ENCODE measurements at regions not wholly inside any gene's neighbourhood (a gene's known extent, or its start where the extent isn't known, plus 50 kb on each side); places are given as distances from the start of the nearest gene placed in this dataset.
"Not testable (repeated sequence)": the region's sequence is repeated elsewhere in the genome, so short reads cannot be mapped to it uniquely, and the experiment has no call there.

DNA sequence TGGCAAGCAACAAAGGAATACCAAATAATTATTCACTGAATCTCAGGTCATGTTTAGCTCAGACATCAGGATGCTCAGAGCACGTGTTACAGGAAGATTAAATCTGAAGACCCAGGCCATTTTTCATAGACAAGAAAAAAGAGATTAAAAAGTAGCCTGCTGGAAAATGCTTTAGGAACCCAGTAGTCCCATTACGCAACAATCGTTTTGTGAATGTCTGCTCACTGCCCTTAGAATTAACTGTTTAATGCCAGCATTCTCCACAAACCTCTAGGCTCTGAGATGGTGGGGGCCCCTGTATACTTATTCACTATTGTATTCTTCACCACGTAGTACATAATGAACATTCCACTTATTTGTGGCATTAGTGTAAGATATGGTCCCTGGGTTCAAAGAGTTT, 154.6 kb upstream of the NYAP2 start:
- no peak for ATAC-seq
- DNase-seq = no peak

DNA sequence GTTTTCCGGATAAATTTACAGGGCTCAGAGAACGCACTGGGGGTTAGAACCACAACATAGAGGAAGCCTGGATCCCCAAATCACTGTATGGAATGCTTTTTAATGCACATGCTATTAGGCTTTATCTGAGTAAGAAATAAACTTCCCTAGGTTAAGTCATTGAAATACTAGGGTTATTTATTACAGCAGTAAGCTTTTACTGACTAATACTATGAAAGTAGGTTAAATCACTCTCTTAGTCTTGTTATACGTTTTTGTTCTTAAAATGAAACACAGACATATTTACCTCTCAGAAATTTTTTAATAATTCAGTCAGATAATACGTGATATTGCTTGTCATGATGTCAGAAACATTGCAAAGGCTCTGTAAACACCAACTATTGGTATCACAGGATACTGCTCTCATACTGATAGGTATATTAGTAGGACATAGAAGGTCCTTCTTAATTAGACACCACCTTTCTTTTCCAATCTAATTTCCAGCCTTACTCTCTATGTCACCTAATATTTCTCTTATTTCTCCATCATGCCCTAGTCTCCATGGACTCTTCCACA, 162.7 kb upstream of the NYAP2 start:
- DNase-seq (no peak), ATAC-seq (no peak)

DNA sequence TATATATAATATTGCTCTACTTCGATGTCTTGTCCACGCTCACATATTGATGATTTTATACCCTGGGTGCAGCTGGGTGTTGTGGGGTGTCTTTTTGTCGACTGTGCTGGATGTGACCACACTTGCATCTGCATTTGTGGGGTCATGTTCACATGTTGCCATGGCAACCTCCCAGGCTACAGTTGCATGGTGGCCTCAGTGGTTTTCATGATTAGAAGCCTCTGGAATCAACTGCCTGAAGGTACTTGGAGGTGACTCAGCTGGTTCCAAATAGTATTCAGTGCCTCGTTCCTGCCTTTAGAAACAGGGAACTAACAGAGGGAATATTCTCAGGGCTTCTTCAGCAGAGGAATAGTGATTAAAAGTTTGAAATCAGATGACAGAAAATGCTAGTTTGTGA, 166.3 kb upstream of the NYAP2 start:
- no peak for DNase-seq
- ATAC-seq = no peak

DNA sequence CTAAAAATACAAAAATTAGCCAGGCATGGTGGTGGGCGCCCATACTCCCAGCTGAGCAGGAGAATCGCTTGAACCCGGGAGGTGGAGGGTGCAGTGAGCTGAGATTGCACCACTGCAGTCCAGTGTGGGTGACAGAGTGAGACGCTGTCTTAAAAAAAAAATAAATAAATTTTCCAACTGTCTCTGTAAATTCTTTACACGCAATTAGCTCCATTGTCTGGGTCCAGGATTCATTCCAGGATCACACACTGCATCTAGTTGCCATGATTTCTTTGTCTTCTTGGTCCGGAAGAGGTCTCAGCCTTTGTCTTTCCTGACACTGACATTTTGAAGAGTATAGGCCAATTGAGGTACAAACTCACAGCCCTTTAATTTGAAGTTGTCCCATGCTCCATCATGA, 167.6 kb upstream of the NYAP2 start:
- ATAC-seq = no peak
- no peak for DNase-seq

DNA sequence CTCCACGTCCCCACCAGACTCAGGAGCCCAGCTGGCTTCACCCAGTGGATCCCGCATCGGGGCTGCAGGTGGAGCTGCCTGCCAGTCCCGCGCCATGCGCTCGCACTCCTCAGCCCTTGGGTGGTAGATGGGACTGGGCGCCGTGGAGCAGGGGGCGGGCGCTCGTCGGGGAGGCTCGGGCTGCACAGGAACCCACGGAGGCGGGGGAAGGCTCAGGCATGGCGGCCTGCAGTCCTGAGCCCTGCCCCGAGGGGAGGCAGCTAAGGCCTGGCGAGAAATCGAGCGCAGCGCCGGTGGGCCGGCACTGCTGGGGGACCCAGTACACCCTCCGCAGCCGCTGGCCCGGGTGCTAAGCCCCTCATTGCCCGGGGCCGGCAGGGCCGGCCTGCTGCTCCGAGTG, 170.2 kb upstream of the NYAP2 start:
- not testable (repeated sequence) for ATAC-seq, DNase-seq

DNA sequence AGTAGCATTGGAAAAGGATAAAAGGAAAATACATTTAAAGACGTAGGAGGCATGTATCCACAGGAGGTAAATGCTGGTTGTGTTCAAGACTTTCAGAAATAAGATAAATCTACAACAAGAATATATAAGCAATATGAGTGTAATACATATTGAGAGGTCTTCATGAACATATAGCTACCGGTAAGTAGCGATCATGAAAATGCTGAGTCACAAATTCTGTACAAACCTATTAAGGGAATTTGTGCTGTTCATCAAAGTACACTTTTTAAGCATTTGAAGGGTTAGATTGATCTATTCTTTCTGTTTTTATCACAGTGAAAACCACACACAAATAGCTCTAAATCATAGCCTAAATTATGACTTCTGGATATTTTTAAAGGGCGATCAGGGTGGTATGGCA, 173.1 kb upstream of the NYAP2 start:
- DNase-seq (no peak), ATAC-seq (no peak)

DNA sequence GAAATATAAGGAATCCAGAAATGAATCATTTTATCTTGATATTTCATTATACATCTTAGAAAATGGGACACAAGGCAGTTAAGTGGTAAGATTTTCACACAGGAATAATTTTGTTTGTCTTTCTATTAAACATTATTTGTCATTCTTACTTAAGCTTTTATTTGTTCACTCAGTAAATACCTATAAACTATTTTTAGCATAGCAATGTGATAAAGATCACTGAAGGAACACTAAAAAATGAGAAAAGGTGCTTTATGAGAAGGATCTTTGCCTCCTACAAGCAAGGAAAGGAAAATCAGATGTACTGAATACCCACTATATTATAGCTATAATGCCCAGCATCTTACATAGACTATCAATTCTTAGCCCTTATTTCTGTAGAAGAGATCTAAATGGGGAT, 176.2 kb upstream of the NYAP2 start:
- ATAC-seq = no peak
- DNase-seq = no peak

DNA sequence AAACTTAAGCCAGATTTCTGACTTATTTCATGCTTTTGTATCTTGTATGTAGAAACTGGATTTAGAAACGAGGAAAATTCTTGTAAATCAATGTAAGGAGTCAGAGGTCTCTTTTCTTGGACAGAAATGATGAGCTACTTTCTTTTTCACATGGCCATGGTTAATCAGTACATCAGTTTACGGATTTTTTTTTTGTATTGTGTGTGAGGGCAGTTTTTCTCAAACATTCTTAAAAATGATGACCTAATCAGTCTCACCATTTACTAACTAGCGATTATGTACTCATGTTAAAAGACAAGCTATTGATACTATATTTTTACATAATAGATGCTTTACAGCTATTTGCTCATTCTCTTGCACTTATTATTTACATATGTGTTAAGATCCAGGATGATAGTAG, 165.2 kb upstream of the DOCK10 start:
- DNase-seq (no peak), ATAC-seq (no peak)

DNA sequence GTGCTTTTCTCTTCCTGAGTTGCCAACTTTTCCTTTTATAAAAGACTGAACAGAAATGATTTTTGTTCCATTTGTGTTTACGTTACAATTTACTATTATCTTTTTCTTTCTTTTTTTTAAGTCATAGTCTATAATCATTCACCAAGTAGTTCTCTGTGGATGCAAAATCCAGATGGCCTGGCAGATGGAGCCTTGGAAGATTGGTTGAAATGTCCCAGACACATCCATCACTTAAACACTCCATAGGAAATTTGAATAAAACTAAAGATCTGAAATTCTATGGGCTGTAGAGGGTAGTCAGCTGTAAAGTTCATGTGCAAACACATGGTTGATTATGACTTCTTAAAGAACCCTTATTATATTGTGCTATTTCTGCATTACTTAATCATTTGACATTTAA, 164.8 kb upstream of the DOCK10 start:
- ATAC-seq (no peak), DNase-seq (no peak)

DNA sequence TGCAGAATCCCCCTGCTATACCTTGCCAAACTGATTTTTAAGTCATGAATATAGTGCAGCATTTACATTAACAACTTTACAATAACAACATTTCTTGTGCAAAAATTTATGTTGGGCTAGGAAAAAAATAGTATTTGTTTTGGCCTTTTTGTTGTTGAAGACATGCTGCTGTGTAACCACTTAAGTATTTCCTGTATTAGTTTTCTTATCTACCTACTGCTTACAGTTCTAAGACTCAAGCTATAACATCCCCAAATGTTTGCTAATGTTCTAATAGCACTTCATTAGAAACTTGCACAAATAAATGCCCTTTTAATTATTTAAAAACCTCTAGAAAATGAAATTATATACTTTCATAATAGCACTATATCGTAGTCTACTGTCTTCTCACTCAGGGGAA, 154.3 kb upstream of the DOCK10 start:
- no peak for ATAC-seq
- DNase-seq = no peak

DNA sequence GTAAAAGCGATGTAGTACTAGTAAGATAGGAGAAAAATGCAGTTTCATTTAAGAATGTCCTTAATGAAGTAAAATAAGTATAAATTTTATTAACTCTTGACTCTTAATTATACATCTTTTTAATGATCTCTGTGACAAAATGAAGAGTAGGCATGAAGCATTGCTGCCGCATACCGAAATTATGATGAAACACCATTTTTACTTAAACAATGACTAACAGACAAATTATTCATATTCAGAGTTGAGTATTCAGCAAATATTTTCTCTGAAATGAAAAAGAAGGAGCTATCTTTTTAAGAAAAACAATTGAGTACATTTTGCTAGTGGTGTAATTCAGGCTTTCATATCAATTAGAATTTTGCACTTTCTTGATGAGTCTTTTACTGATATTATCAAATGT, 150.6 kb upstream of the DOCK10 start:
- no peak for ATAC-seq
- no peak for DNase-seq

DNA sequence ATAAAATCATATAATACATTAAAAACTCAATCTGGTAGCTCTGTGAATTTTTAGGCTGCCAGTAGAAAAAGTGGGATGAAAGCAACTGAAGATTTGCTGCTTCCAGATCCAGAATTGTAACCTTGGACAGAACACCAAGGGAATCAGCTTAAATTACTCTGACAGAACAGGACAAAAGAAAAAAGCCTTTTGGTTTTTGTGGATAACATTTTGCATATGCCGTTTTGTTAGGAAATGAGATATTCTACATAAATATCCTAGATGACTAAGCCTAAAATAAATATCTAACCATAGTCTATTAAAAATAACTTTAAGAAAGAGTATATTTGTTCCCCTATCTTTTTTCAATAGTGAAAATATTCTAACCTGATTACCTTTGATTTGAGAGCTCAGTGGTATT, 148.7 kb upstream of the DOCK10 start:
- no peak for ATAC-seq
- DNase-seq = no peak

DNA sequence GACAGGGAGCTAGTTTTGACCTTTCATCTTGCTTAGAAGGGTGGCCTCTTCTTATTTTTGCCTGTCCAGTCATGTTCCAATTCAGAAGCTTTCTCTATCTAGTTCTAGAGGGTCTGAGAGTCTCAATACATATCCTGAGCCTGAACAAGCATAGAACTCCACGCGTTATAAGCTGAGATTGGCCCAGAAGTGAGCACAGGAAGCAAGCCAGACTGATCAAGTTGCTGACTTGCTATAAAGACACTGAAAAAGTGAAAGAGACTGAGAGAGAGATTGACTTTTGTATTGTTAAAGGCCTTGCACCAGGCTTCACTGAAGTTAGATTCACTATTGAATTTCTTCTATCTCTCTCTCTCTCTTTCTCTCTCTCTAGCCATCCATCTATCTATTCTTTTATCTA, 142.7 kb upstream of the DOCK10 start:
- DNase-seq = no peak
- ATAC-seq = no peak

DNA sequence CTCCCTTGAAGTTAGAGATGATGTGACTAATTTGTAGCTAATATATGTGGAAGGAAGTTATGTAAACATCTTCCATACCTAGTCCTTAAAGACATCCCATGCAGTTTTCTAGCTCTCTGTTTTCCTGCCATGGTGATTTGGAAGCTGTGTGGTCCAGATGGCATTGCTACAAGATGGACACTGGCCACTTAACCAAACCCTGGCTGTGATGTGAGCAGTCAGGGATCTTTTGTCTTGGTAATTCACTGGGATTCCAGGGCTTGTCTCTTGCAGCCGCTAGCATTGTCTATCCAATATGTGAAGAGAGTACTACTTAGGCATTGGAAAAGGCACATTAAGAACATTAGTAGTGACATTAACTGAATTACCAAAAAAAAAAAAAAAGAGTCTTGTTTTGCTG, 139.9 kb upstream of the DOCK10 start:
- ATAC-seq = no peak

DNA sequence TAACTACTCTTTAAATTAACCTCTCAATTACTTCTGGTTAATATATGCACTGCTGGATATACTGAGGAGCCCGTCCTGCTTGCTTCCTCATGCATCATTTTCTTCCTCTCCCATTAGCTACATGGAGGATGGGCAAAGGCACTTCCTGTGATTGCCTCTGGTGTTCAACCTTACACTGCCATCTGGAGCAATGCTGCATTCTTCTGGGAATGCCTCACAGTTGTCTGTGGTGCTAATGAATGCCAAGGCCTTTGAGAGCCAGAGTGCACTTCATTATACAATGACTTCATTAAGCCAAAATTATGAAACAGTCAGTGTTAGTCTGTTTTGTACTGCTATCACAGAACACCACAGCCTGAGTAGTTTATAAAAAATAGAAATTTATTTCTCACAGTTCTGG, 134.8 kb upstream of the DOCK10 start:
- no peak for DNase-seq
- ATAC-seq = no peak

More for the DNA sequence above, 139.9 kb upstream of the DOCK10 start:
- DNase-seq = no peak

DNA sequence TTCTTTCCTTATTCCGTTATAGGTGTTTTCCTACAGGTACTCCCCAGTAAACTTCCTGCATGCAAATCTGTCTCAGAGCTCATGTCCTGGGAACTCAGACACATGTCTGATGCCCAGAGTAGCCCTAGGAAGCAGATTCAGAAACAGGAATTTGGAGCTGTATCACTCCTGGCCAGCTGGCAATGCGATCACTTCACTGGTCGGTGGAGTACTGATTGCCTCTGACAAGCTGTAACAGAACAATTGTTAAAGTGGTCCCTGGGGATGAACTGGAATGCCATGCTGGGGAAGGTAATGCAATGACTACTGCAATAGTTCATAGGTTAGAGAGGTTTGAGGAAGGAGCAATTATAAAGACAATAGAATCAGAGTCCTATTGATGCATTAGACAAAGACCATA, 131.6 kb upstream of the DOCK10 start:
- no peak for ATAC-seq

DNA sequence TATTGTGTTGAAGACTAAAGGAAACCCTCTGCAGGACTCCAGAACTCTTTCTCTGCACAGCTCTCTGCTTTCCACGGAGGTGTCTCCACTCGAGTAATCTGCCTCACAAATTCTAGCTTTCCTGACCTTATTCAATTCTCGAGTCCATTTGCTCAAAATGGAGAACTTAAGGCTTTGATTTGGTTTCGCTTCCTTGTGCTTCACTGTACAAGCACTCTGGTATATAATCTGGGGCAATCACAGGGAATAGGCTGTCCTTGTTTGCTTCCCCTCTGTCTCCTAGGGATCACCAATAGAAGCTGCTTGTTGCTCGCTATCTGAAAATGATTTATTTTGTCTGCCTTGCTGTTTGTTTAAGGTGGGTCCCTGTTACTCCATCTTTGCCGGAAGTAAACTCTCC, 129.1 kb upstream of the DOCK10 start:
- ATAC-seq = no peak
- DNase-seq = no peak

More for the DNA sequence above, 131.6 kb upstream of the DOCK10 start:
- DNase-seq = no peak

DNA sequence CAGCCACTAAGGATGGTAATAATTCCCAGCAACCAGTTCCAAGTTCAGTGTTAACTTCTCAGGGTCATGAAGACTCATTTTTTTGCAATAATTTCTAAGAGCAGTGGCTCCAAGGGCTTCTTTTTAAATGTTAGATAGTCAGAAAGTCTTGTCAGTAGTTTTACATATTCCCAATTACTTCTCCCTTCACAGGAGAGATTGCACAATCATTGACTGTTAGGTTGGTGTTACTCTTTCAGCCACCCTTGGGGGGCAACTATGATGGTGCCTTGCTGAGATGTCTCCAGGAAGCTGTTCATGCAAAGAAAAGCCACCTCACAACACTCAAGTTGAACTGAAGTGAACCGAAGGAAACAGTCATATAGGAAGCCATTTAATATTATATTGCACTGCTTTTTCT, 127.9 kb upstream of the DOCK10 start:
- no peak for DNase-seq
- ATAC-seq = no peak

DNA sequence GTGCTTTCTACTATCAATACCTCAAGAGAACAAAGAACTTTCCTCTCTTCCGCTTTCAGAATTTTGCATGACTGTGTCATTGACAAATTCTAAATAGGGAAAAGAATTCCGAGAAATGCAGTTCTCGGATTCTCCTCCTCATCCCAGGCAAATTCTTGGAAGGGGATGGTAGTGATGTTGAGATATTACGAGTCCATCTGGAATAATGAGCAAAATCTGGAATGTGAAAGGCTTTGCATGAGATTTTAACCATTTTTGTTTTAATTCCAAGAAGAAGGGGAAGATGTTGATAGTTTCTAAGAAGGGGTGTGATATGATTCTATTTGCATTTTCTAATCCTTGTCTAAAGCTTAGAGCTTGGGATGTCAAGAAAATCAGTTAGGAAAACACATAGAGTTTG, 127.1 kb upstream of the DOCK10 start:
- DNase-seq = no peak
- ATAC-seq = no peak

DNA sequence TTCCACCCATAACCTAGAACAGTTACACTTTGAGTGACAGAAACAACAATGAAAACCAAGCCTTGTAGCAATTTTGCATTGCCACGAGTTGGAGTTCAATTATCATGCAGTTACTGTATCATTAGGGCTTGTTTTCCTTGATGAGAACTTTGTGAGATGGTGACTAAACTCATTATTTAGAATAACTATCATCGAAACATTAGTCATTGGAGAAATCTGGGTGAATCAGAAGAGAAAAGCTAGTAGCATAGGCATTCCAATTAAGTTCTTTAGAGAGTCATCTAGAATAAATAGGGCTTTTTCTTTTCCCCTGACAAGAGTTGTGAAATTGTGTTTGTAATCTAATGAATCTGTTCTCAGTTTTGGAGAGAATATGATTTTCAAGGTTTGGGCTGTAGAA, 122.8 kb upstream of the DOCK10 start:
- ATAC-seq (no peak), DNase-seq (no peak)

DNA sequence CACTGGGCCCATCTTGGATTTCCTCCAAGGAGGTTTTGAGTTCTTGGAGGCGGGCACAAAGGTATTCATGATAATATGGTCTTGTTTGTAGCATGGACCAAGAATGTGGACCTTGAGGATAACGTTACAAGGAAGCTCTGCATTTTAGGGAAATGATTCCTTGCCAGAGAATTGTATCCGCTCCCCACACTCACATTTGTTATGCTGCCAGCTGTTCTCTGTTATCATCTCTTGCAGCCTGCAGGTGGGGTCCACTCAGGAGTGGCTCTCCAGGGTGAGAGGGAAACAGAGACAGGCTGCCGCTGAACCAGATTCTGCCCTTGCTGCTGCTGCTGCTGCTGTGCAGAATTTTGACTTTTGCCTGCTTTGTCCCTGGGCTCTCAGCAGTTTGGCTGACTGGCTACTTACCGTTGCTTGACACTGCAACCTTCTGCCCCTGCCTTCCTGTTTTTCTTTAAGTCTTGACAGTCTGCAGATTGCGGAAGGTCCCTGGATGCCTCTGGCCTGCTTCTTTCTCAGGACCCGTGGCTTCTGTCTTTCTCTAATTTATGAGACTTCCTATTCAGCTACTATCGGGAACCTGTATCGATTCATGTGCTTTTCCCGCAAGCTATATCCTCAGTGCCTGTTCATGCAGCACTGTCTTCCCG, 122.3 kb upstream of the DOCK10 start:
- DNase-seq (no peak), ATAC-seq (no peak)

DNA sequence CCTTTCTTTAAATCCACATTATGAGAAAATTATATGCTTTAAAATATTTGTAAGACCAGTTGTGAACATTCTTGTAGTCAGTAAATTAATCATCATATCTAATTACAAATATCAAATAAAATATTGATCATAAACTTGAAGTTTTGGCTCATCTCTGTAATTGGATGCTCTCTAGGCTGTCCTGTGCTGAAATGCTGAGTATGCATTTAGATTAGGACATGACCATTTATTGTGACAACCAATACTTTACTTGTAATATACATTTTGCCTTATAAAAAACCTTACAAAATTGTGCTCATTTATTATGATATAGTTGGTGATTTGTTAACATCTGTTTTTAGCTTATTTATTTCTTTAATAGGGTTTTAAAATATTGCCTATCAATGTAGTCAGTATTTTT, 116.1 kb upstream of the DOCK10 start:
- ATAC-seq (no peak), DNase-seq (no peak)

DNA sequence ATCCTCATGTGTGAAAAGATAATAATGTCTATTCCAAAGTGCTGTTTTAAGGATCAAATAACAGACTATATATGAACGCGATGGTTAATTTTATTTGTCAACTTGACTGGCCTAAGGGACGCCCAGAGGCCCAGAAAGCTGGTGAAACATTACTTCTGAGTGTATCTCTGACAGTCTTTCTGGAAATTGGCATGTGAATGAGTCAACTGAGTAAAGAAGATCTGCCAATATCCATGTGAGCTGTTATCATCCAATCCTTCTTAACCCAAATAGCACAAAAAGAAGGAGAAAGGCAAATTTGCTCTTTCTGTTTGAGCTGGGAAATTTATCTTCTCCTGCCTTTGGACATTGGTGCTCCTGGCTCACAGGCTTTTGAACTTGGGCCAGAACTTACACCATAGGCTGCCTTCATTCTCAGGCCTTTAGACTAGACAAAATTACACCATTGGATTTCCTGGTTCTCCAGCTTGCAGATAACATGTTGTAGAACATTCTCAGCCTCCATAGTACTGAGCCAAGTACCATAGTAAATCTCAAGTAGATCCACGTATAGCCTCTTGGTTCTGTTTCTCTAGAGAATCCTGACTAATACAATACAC, 114.7 kb upstream of the DOCK10 start:
- DNase-seq = no peak
- no peak for ATAC-seq

DNA sequence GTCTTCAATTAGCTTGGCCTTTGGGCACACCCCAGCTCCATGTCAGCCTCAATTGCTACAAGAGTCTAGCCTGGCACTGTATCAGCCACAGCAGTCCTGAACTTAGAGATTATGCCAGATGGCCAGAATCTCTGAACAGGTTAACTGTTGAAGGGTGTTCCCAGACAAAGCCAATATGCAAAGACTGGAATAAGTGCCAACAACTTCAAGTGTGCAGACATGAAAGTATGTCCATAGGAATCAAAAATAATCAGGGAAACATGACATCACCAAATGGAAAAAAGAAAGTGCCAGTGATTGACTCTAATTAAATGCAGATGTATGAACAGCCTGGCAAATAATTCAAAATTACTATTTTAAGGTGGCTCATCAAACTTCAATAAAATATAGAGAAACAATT, 98.5 kb upstream of the DOCK10 start:
- DNase-seq = no peak
- ATAC-seq = no peak

All from stimulated activated naive CD8-positive, alpha-beta T cell treated with anti-CD3 and anti-CD28 coated beads, Interleukin-15, Interleukin-2, amounts not matched to agents 100 U/mL and 50 U/mL, for 24 hours (primary cell).